ENCODE measurements at regions not wholly inside any gene's neighbourhood (a gene's known extent, or its start where the extent isn't known, plus 50 kb on each side); places are given as distances from the start of the nearest gene placed in this dataset.

DNA sequence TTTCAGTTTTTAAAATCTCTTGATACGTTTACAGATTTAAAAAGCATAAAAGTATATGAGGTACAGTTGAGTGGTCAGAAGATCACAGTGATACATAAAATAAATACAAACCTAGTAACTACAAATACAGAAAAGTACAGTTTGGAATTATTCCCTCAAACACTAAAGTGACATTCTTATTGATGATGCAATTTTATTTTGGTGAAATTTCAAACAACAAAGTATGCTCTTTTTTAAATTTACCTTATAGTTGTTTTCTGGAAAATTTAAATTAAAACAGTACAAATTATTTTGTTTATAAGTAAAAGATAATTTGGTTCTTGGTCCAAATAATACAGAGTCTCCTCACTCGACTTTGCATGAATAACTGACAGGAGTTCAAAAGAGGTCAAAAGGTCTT, 1305.1 kb upstream of the GJE1 start:
- no peak for TF ChIP-seq EP300 (IDR thresholded peaks at IDR 0.05)
- no peak for TF ChIP-seq POLR2A (IDR thresholded peaks at IDR 0.05)
